Dedifferentiated amniotic fluid mesenchymal stem cell (primary cell): ENCODE measurements at regions not wholly inside any gene's neighbourhood (a gene's known extent, or its start where the extent isn't known, plus 50 kb on each side); places are given as distances from the start of the nearest gene placed in this dataset.
"Not testable (repeated sequence)": the region's sequence is repeated elsewhere in the genome, so short reads cannot be mapped to it uniquely, and the experiment has no call there.

Experiments used
- DNase-seq: peaks from one replicate; pipeline ENCODE4 v3.0.0-alpha.2; 2016; ENCODE audit errors: extremely low spot score

DNA sequence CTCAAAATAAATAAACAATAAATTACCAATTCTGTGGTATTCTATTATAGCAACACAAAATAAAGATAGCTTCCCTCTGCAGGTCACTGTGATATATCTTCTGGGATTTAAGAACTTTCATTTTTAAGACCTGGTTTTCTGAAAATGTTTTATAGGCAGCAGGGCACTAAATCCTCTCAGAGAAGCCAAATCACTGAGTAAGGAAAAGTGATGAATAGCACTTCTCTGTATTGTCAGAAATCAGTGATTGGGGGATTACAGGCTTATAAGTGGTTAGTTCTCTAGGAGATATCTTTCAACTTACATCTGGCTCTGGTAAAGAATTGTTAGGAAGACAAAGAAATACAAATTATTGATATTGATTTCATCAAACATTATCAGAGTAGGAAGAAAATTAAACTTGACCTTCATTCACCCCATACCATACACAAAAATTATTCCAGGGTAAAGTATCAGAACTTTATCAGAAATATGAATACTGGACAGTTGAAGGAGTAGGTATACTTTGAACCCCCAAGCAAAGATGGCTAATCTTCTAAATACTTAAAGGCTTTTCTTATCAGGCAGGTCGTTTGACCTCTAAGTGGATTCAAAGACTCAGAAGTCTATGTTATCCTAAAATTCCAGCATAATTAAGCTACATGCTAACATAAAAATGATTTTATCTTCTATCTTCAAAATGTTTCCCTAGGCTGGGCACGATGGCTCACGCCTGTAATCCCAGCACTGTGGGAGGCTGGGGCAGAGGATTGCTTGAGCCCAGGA is 81.6 kb upstream of the USP9X start:
- DNase-seq = no peak

GRCh38 chrX:41005445-41005992 is 79.7 kb upstream of the USP9X start:
- DNase-seq = no peak

DNA sequence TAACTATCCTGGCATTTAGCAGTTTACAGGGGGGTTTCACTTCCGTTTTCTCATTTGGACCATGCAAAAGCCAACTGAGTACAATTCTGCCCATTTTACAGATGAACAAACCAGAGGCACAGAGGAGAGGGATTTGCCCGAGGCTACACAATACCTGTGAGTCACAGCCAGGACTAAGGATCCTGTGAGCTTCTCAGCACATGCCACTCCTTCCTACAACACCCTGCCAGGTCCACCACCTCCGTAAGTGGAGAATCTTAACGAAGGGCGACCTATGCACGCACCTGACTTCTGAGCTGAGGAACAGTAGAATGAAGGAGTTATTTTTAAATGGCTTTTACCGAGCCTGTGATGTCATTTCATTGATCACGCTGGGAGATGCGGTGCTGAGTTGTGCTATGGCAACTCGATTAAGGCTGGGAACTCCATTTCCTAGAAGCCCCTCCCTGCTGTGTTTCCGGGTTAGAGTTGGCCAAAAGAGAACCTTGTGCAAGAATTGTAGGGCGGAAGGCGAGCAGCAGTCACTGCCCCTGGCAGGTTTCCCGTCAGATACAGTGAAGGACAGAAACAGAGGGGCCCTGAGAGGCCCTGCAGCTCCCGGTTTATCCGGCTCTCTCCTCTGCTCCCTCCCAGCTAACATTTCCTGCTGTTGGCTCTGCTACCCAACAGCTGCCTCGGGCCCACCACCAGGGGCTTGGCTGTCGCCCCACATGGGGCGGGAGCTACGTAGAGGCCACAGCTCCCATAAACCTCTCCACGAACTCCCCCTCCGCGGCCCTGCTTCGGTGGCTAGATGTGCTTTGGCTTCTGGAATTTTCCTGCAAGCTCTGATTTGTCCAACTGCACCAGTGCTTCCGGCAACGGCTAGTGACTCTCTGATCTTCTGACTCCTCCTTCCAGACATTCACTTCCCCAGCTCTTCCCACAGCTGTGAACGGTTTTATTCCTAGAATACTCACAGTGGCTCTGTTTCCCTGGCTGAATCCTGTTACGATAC is 75.1 kb upstream of the USP9X start:
- peak; percentile 74 for DNase-seq

DNA sequence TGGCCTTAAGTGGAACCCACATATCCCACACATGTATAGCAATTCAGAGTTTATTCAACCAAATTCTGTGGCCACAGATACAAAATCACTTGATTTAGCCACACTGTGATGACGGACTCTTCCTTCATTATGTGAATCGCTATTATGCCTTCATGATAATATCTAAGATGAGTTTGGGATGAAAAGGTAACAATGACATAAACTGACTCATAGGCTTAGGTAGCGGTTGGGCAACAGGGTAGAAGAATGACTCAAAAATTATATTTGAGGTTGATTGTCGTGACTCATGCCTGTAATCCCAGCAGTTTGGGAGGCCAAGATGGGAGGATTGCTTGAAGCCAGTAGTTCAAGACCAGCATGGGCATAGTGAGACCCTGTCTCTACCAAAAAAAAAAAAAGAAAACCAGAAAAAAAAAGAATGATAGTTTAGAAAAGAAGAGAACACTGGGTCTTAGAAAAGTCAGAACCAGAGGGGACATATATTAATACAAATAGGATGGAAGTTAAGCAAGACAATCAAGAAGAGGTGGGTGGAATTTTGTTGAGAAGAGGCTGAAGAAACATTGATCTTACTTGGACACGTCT is 70.4 kb upstream of the USP9X start:
- DNase-seq = no peak

DNA sequence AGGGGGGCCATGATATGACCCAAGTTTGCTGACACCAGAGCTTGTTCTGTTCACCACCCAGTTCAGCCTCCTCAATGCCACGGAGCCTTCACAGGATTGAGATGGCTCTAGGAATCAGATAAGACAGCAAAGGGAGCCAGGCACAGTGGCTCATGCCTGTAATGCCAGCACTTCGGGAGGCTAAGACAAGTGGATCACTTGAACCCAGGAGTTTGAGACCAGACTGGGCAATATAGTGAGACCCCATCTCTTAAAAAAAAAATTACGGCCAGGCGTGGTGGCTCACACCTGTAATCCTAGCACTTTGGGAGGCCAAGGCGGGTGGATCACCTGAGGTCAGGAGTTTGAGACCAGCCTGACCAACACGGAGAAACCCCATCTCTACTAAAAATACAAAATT is 67.5 kb upstream of the USP9X start:
- not testable (repeated sequence) for DNase-seq

DNA sequence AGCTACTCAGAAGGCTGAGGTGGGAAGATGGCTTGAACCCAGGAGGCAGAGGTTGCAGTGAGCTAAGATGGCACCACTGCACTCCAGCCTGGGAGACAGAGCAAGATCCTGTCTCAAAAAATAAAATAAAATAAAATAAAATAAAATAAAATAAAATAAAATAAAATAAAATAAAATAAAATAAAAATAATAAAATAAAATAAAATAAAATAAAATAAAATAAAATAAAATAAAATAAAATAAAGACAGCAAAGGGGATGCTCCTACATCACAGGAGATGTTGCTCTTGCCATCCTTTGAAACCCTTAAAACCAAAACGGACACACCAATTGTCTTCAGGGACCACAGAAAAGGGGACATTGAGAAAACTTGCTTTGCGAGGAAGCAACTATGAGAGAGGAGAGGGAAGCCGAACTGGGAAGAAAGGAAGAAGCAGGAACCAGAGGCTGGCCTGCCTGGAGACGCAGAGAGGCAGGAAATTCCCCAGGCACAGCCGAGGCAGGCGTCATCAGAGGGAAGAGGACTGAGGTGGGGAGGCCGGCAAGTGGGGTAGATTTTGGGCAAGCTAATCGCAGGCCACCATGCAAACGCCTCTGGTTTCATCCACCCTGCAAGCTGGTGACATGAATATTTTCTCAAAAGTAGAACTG is 66.7 kb upstream of the USP9X start:
- DNase-seq = not testable (repeated sequence)

- no peak for DNase-seq
These were observed 66.2 kb upstream of the USP9X start for GRCh38 chrX:41019041-41019392.

- no peak for DNase-seq
These were observed 62.7 kb upstream of the USP9X start for GRCh38 chrX:41022566-41022965.

DNA sequence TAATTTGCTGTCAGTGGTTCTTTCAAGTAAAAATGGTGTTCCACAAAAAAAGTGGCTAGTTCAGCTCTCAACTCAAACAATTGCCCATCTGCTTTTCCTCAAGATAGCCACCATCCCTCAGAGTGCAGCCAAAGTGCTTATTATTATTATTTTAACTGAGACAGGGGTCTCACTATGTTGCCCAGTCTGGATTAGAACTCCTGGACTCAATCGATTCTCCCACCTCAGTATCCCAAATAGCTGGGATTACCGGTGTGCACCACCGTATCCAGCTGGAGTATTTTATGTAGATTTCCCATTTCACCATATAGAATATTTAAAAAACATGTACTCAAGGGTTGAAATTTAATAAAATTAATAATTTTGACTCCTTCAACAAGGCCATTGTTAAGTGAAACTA is 62.1 kb upstream of the USP9X start:
- DNase-seq = no peak

DNA sequence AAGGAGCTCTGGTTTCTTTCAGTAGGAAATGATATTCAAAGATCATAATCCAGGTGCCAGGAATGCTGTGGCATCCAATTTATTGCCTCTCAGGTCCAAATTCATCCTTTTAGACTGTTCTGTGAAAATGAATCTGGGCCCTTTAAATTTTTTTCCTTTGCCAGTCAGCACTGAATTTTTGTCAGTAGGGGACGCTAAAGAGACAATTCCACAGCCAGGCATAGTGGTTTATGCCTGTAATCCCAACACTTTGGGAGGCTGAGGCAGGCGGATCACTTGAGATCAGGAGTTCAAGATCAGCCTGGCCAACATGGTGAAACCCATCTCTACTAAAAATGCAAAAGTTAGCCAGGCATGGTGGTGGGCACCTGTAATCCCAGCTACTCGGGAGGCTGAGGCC is 60.9 kb upstream of the USP9X start:
- DNase-seq = not testable (repeated sequence)

DNA sequence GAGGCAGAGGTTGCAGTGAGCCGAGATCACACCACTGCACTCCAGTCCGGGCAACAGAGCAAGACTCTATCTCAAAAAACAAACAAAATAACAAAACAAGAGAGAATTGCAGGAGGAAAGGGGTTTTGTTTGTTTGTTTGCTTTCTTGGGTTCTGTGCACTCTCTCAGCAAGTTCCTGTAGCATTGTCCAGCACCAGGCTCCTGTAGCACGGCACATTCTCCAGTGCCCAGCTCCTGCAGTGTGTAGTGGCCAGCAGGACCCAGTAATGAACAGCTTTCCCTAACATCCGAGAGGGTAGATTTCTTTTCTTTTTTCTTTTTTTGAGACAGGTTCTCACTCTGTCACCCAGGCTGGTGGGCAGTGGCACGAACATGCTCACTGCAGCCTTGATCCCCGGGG is 60.5 kb upstream of the USP9X start:
- no peak for DNase-seq

DNA sequence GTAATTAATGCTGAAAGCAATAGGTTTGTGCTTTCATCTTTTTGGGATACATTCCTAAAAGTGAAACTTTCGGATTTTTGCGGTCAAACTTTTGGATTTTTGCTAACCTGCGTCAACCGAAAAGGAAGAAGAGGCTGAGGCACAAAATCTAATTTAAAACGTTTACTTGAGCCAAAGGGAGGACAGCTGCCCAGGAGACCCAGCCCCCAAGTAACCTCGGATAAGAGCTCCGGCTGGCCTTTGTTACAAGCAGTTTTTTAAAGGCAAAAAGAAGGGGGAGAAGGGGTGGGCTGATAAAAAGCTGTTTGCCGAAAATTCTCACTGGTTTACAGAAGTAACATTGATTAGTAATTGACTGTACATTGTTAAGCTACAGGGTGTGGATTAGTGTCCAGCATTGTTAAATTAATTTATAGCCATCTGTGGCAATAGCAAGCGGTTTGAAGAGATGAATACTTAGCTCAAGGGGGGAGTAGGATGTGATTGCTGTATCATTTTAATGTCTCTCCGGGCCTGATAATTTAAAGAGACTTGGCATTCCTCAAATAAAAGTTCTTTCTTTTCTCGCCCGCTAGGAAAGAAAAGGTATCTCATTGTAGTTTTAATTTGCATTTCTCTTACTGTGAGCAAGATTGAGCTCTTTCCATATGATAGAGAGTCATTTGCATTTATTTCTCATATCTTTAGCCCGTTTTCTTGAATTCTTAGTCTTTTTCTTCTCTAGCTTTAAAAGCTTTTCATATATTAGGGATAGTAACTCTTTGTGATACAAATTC is 59.1 kb upstream of the USP9X start:
- no peak for DNase-seq

- no peak for DNase-seq
These were observed 58.6 kb upstream of the USP9X start for GRCh38 chrX:41026702-41027078.

- no peak for DNase-seq
These were observed 55.9 kb upstream of the USP9X start for GRCh38 chrX:41029332-41029731.

DNA sequence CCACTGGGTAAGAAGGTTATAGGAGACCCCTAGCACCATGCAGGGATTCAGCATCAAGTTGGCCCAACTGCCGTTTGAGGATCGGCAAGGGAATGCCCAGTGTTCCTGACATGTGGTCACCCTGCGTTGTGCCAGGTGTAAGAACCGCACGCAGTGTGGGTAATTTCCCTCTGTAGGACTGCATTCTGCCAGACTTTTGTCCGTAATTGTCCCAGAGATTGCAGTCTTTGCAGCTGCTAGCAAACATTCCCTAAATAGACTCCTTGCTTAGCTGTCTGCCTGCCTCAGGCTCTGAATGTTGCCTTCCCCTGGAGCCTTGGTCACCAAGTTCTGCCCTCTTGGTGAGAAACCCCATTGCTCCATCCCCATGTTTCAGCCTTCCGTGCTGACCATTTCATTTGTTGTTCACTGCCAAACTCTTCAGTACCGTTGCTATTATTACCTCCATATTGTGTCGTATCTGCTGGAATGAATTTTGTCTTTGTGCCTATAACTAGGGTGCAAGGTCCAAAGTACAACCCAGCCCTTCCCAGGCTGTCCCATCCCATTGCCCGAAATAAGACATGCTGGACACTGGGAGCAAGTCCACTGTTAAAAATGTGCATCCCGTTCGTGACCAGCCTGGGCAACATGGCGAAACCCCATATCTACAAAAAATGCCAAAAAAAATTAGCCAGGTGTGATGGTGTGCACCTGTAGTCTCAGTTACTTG is 53.8 kb upstream of the USP9X start:
- no peak for DNase-seq

GRCh38 chrX:41033299-41033698 is 51.9 kb upstream of the USP9X start:
- no peak for DNase-seq

DNA sequence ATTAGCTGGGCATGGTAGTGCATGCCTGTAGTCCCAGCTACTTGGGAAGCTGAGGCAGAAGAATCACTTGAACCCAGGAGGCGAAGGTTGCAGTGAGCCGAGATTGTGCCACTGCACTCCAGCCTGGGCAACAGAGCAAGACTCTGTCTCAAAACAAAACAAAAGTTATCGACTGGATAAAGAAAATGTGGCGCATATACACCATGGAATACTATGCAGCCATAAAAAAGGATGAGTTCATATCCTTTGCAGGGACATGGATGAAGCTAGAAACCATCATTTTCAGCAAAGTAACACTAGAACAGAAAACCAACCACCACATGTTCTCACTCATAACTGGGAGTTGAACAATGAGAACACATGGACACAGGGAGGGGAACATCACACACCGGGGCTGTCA is 50.3 kb upstream of the USP9X start:
- not testable (repeated sequence) for DNase-seq
